ENCODE measurements at regions not wholly inside any gene's neighbourhood (a gene's known extent, or its start where the extent isn't known, plus 50 kb on each side); places are given as distances from the start of the nearest gene placed in this dataset.

GRCh38 chr9:99724640-99725039 lies 97.0 kb upstream of the NR4A3 start:
- no peak for DNase-seq (ENCODE audit: extremely low spot score)
- ChIA-PET POLR2A (no interaction called here), CTCF (no interaction called here)
- no peak for TF ChIP-seq CTCF (IDR thresholded peaks at IDR 0.05; ENCODE audit: control extremely low read depth, extremely low read depth, low read depth, missing control alignments)

GRCh38 chr9:99725852-99726251 lies 95.8 kb upstream of the NR4A3 start:
- POLR2A ChIA-PET, result no interaction called here
- TF ChIP-seq CTCF (IDR thresholded peaks at IDR 0.05; ENCODE audit: control extremely low read depth, extremely low read depth, low read depth, missing control alignments), result no peak
- CTCF ChIA-PET, result interaction anchor here (1.4 kb wide), 1 partner anchor 36 kb away, joined by 3 read pairs; no protein-coding TSS in a partner anchor
- DNase-seq (ENCODE audit: extremely low spot score), result no peak

DNA sequence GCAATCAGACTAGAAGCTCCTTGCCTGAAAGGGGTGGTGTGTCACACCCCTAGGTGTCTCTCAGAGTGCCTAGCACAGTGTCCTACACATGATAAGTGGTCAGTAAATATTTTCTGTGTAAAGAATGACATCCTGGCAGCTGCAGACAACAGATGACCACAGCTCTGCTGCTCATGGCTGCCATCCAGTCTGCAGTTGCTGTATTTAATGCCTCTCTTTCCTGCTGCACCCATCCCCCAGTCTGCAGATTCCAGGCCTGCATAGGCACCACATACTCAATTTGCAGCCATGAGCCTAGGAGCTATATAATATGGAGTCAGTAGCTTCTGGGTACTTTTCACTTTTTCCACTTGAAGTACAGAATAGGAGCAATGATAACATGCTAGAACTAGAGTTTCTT lies 94.9 kb upstream of the NR4A3 start:
- CTCF ChIA-PET, result interaction anchor here (1.4 to 2.0 kb wide), 2 partner anchors 15 to 37 kb away, joined by 3 to 6 read pairs; no protein-coding TSS in a partner anchor
- DNase-seq (ENCODE audit: extremely low spot score), result no peak

DNA sequence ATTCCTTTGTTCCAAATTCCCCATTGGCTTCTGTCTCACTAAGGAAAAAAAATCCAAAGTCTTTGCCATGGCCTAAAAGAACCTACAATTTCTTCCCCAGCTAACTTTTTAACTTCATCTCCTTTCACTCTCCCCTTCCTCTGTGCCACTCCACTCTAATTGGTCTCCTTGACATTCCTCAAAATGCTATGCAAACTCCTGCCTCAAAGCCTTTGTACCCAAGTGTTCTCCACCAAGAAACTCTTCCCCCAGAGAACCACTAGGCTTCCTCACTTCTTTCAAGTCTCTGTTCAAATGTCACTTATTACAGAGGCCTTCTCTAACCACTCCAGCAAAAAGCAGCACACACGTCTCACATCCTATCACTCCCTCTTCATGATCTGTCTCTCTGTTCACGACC lies 91.6 kb upstream of the NR4A3 start:
- no peak for TF ChIP-seq CTCF (IDR thresholded peaks at IDR 0.05; ENCODE audit: control extremely low read depth, extremely low read depth, low read depth, missing control alignments)
- no peak for DNase-seq (ENCODE audit: extremely low spot score)
- ChIA-PET CTCF (interaction anchor here (1.1 kb wide), 1 partner anchor 74 kb away, joined by 3 read pairs; no protein-coding TSS in a partner anchor), POLR2A (no interaction called here)

More for the DNA sequence above, 94.9 kb upstream of the NR4A3 start:
- POLR2A ChIA-PET, result no interaction called here
- TF ChIP-seq CTCF (IDR thresholded peaks at IDR 0.05; ENCODE audit: control extremely low read depth, extremely low read depth, low read depth, missing control alignments), result no peak

DNA sequence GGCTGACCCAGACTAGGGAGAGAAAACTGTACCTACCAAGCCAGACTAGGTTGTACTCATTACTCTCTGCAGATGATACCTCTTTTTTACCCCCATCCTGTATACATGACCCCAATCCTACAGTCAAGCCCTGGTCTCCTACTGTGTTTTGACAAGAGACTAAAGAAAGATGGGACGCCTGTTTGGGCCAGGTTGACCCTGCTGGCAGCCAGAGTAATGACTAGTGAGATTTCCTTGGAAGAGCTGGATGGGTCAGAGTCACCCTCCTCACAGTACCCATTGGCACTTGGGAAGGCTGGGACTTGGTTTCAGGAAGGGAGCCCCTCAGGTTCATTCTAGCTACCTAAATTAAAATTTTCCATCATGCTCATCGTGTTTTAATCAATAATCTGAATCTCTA lies 89.7 kb upstream of the NR4A3 start:
- POLR2A ChIA-PET, result no interaction called here
- no peak for TF ChIP-seq CTCF (IDR thresholded peaks at IDR 0.05; ENCODE audit: control extremely low read depth, extremely low read depth, low read depth, missing control alignments)
- CTCF ChIA-PET, result interaction anchor here (1.4 kb wide), 1 partner anchor 12 kb away, joined by 3 read pairs; no protein-coding TSS in a partner anchor

DNA sequence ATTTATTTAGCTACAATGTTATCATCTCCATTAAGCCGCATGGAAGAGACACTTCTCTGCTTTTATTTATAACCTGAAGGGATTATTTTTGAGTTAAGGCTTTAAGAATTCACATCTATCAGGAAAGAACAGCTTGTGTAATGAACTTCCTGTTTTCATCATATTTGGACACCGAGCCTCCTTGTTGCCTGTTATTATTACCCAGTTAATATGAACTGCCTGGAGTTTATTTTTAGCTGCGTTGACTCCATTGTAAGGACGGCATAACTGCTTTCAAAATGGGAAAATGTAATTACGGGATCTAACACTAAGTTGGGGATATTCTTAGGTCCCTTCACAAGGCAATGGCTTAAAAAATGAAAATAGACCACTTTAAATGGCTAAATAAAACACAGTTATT lies 89.0 kb upstream of the NR4A3 start:
- CTCF ChIA-PET, result interaction anchor here (1.4 kb wide), 1 partner anchor 11 kb away, joined by 3 read pairs; no protein-coding TSS in a partner anchor
- no peak for DNase-seq (ENCODE audit: extremely low spot score)
- POLR2A ChIA-PET, result no interaction called here
- TF ChIP-seq CTCF (IDR thresholded peaks at IDR 0.05; ENCODE audit: control extremely low read depth, extremely low read depth, low read depth, missing control alignments), result no peak

More for the DNA sequence above, 89.7 kb upstream of the NR4A3 start:
- no peak for DNase-seq (ENCODE audit: extremely low spot score)

DNA sequence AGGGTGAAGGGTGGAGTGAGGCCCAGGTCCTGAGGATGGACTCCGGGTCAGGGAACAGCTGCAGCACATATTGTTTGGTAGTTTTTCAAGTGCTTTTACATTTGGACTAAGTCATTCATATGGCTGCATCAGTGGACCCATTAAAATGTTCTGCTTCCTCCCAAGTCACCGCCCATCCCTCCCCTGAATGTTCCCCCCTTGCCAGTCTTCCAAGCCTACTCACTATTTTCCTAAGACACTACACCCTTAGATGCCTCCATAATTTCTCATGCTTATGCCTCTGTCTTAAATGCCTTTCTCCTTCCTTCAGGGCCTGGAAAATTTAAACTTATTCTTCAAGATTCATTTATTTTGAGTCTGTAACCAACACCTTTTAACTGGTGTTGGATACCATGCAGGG lies 86.6 kb upstream of the NR4A3 start:
- no peak for DNase-seq (ENCODE audit: extremely low spot score)
- CTCF ChIA-PET, result no interaction called here
- POLR2A ChIA-PET, result no interaction called here
- TF ChIP-seq CTCF (IDR thresholded peaks at IDR 0.05; ENCODE audit: control extremely low read depth, extremely low read depth, low read depth, missing control alignments), result no peak
